HG03159 (cell line): ENCODE measurements at regions not wholly inside any gene's neighbourhood (a gene's known extent, or its start where the extent isn't known, plus 50 kb on each side); places are given as distances from the start of the nearest gene placed in this dataset.

Experiments used
- ATAC-seq: cut with Tn5 transposase; IDR thresholded peaks from one replicate; pipeline ENCODE4 v1.9.1; 2021; ENCODE audit warnings: mild to moderate bottlenecking, moderate library complexity; ENCODE audit not compliant: unreplicated experiment

DNA sequence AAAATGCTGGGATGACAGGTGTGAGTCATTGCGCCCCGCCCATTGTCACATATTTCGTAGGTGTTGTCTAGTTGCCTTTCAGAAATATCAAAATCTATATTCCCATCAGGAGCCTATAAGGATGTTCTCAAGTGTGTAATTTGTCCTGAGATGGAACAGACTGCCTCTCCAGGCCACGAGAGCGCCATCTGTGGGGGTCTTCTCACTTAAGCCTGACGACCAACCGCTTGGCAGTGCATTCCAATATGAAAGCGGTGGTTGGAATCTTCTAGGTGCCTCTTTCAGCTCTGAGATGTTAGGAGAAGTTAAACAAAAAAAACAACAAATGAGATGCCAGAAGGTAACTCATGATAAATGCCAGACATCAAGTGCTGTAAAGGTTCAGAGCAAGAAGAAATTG is 488.5 kb downstream of the QKI start:
- ATAC-seq, result no peak

DNA sequence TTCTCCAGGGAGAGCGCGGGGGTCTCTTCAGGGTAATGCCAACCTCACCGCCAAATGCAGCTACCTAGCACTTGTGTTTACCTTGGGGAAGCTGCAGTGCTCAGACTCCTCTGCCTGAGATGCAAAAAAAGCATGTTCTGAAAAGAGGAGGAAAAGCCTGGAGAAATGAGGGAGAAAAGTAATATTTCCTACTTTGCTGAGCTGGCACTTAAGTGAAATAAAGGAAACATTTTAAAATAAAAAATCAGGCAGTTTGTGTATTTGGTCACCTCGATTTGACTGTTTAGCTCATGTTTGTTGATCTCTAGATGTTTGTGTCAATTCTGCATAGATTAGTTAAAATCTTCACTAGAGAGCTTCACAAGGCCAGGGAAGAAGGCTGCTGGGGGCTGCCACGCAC is 487.2 kb downstream of the QKI start:
- no peak for ATAC-seq

DNA sequence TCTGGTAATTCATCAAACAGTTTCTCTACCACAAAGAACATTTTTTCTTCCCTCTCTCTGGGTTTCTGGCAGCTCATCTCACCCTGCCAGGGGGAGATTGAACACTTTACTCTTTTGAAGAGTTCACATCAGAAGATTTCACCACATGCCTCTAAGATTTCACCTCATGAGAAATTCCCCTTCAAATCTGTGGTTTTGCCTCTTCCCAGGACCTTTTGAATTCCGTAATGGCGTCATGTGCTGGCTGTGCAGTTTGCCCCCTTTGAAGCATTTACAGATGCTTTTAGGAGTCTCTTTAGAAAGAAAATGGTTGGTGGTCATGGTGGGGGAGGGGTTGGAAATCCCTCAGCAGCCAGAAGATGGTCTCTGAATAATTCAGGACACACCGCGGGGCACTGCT is 486.1 kb downstream of the QKI start:
- no peak for ATAC-seq

DNA sequence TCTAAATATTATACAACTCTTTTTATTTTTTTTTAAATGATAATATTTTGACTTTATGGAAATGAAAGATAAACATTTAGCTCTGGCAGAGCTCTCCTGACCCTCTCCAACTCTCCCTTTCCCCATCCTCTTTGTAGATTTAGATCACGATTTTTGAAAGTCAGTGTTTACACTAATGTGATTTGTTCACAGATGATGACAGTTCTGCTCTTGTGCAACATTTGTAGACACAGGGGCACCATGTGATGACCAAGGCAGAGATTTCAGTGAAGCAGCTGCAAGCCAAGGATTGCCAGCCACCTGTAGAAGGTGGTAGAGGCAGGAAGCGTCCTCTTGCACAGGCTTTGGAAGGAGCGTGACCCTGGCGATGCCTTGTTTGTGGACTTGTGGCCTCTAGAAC is 483.2 kb downstream of the QKI start:
- ATAC-seq, result no peak

DNA sequence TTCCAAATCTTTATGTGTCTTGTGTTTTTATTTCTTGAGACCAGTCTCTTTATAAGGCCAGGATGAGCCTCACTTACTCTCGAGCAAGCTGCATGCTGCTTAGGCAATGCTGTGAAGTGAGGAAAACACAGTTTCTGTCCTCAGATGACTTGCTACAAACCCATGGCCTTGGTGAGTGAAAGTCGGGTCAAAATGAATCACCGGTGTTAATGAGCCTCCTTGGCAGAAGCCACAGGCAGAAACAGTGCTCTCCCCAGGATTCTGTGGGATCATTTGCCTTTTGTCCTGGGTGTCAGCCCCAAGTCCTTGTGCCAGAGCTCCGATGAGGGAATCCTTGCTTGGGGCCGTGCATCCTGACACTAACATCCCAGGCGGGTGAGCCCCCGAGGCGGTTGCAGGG is 482.5 kb downstream of the QKI start:
- ATAC-seq, result no peak

DNA sequence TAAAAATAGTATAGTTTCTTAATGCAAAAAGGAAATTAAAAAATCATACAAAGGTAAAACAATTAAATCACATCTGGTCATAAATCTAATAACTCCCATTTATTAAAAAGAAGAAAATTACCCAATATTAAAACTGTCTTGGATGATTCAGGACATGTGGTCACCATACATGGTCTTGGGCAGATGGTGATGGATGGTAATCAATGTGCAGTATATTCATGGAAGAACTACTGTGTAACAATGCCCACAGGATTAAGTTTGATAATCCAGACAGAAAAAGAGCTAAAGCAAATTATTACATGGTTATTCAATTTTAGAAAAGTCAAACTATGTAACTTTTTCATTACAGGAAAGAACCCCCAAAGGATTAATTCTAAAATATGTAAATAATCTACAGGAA is 480.6 kb downstream of the QKI start:
- ATAC-seq, result no peak

DNA sequence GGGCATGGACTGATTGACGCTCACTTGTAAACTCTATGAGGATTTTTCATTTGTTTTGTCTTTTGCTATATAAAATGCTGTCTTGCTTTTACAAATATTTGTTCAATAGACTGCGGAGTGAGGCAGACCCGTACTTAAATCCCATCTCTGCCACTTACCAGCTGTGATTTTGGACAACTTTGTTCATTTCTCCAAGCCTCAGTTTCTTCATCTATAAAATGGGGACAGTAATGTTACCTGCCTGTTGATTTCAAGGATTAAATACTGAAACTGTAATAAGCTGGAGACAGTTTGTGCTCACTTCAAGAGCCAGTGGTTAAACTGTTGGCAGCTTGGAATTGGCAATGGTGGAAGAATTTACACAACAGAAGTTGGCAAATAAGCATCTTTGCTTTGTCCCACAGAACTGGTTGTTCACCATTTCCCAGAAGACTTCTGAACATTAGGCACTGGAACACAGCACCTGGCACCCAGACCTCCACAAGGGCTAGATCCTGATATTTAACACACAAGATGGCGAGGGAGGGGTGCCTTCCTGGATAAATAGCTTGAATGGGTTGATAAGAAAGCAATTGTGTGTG is 479.2 kb downstream of the QKI start:
- ATAC-seq, result no peak

DNA sequence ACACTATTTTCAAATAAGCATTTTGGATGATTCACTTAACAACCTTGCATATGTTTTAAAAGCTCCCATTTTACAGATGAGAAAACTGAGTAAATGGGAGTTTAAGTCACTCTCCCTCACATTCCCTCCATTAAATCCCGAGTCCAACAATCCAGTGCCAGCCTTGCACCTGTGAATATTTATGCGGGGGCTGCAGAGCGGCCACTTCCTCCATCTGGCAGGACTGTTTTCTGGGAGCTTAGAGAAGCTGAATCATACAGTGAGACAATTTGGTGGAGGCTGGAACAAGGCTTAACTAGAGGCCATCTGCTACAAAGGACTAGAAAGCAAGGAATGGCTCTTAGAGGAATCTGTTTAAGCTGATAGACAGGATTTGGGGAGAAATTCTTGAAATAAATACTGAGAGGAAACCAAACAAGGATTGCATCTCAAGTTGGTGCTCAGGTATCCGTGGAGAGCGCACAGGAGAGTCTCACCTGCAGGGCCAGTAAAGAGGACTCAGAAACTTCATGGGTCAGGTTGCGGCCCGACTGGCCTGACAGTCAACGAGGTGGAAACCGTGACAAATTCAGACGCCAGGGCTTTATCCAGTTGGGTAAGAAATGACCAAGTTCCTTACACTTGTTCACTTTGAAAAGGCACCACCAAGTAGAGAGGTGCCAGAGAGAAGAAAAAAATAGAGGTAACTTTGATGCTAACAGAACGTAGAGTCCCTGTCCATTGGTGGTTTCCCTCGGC is 478.5 kb downstream of the QKI start:
- ATAC-seq, result no peak

DNA sequence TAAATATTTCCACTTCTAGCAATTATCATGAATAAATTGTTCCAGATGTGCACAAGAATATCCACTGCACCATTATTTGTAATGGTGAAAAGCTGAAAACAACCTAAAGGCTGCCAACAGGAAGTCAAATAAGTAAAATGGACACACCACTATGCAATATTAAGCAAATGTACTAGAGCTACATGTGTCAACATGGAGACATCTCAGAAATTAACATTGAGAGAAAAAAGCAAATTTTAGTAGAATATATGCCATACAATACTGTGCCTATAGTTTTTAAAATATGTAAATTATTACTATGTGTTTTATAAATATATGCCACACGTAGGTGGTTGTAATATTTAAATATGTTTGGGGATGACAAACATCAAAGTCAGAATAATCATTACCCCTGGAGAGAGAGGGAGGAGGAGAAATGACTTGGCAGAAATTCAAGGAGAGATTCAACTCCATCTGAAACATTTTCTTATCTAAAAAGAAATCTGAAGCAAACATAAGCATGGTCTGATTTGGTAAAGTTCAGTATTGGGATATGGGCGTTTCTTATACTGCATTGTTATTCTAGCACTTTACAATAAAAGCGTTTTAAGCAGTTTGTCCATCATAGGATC is 475.5 kb downstream of the QKI start:
- no peak for ATAC-seq

DNA sequence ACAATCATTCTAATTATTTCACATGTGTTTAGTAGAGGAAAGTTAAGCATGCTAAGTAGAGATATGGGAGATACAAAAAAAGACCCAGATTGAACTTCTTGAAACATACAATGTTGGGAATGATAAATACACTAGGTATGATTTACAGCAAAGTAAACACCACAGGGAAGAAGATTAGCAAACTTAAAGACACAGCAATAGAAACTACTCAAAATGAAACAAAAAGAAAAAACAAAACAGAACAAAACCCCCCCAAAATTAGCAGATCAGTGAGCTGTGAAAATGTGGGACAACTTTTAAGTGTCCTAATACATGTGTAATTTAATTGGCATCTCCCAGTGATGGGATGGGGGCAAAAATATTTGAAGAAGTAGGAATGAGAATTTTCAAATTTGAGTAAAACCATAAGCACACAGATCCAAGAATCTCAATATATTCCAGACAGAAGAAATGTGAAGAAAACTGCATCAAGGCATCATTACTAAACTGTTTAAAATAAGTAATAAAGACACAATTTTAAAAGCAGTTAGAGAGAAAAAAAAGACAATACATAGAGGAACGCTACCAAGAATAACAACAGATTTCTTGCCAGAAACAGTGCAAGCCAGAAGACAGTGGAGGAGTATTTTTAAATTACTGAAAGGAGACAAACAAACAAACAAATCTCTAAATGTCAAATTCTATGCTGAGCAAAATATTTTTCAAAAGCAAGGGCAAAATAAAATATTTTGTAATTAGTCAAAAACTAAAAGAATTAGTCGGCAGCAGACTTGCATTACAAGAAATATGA is 473.7 kb downstream of the QKI start:
- ATAC-seq, result no peak

DNA sequence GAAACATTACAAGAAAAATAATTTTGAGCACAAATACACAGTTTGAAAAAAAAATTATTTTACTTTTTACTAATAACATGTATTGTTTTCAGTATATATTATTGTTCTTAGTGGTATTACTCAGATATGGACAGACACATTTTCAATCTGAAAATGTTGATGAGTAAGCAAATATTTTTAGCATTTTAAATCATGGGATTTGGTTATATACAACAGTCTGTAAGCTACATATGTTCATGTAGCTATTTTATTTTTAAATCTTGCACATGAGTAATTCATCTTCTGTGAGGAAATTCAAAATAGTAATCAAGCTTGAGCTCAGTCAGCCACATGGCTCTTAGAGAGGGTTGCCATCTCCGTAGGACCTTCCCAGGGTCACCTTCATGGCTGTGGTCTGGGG is 471.9 kb downstream of the QKI start:
- ATAC-seq, result no peak

DNA sequence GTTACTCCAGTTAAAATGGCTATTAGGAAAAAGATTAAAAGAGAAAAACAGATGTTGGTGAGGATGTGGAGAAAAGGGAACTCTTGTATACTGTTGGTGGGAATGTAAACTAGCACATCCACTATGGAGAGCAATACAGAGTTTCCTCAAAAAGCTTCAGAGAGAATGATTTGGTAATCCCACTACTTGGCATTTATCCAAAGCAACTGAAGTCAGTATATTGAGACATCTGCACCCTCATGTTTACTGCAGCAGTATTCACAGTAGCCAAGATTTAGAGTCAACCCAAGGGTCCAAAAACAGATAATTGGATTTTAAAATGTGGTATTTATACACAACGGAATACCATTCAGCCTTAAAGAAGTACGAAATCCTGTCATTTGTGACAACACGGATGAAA is 469.5 kb downstream of the QKI start:
- ATAC-seq, result no peak

DNA sequence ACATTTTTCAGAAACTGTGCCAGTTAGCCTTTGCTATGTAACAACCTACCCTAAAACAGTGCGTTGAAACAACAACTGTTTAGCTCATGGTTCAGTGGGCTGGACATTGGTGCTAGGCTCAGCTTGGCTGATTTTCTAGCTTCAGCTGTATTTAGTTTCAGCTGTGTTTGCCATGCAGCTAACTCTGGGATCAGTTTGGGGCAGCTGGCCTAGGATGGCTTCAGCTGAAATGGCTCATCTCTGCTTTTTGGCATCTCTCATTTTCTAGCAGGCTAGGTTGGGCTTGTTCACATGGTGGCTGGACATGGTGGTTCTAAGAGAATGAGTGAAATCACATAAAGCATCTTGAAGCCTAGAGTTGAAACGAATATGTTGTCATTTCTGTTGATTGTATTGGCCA is 464.2 kb downstream of the QKI start:
- ATAC-seq, result no peak

DNA sequence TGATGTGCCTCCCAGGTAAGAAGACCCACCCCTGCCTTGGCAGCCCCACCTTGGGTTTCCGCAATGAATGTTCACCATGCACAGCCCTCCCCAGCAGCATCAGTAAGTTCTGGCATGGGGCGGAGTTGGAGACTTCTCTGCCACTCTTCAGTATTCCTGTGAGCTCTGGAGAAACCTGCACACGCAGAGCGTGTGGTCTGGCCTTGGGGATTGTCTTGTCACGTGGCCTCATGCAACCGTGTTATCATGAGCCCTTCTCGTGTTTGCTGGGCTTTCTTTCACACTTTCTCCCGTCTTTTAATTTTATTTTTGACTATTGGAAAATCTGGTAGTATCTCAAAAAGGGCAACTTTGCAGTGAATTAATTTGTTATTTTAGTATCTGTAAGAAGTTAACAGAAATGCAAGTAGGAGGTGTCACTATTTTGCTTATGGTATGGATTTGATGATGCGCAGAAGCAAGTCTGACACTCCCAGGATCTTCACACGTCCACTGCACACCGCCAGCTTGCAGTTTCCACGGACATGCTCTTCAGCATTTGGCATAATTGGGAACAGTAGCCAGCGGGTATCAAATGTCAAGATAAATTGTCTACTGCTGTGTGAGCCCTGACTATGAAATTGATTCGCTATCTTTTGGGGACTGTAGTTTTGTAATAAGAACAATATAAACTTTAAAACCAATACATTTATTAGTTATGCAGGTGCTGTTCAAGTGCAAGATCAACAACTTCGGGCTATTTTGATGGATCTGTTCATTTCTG is 463.5 kb downstream of the QKI start:
- no peak for ATAC-seq

DNA sequence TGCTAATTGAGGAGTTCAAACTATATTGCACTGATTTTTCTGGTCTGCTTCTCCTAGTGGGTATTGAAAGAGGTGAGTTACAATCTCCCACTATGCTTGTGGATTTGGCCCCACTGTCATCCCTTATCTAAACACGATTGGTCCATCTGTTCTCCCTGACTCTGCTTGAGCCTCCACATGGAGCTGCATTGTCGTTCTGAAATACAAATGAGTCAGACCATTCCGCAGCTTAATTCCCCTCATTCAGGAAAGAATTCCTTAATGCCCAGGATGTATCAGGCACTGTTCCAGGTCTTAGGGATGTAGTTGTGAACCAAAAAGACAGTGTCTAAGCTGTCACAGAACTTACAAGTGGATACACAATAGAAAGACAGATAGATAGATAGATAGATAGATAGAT is 461.9 kb downstream of the QKI start:
- no peak for ATAC-seq

DNA sequence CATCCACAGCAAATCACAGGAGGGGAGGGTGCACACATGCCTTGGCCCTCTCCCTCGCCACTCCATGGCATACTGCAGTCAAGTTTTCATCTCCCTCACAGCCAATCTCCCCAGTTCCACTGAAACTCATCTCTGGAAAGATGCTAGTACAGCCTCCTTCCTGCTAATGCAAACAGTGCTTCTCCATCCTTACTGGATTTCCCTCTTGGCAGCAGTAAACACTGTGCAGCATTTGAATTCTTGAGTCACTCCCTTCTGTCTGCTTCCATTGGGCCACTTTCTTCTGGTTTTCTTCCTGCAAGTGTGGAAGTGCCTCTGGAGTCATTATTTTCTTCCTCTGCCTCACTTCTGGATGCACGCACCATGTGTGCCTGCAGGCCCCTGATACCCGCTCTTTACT is 460.3 kb downstream of the QKI start:
- ATAC-seq, result no peak

DNA sequence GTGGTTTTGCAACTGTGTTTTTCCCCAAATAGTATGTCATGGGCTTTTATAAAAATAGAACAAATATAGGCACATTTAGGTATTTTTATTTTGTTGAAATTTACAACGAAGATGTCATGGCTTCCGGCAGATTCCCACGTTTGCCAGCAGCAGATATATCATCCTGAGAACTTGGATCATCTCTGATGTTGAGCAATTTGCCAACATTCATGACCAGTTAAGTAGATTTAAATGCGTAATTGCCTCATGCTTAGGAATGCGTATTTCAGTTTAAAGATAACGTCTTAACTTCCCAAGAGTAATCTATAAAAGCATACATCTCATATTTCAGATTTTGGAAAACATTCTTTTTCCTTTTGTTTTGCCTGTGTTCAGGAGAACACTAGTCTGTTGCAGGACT is 457.8 kb downstream of the QKI start:
- ATAC-seq, result no peak

DNA sequence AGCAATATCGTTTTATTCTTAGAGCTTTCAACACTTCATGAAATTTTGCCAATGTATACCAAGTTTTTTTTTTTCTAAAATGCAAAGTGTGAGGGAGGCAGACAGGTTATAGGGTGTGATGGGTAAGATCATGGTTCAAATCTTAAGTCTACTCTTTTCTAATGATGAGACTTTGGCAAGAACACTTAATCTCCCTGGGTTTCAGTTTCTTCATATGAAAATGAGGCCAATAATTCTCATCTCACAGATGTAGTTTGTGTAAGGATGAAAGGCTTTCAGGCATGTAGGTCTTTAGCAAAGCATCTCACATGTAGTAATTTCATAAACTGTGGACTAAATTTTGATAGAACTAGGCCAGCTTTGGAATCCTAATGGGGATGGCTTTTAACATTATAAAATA is 457.1 kb downstream of the QKI start:
- ATAC-seq, result no peak

DNA sequence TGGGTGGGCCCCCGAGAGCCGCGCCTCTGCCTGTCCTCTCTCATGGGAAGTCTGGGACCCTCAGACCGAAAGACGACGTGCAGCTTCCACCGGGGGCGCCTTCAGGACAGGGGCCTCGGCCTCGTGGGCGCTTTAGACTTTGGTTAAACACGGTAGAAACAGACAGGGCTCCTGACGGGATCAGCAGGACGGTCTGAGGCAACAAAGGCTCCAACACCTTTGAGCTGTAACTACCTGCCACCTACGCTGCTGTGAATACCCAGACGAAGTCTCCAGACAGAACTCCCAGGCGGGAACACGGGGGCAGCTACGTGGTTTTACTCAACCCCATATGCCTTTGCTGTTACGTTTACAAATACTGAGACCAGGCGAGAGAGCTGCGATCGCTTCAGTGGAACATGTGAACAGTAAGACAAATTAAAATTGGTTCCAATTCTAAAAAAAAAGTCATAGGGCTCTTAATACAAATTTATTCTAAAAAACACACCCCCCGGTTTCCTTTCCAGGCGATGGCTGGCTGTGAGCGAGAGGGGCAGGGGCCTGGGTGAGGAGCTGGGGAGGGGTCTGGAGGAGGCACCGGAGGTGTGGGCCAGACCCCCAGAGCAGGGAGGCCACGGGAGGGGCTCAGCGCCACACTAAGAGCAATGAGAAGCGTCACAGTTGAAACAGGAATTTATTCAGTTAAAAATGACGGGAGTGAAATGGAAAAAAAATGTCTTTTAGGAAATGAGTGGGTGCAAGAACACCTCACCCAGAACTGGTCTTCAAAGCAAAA is 453.2 kb downstream of the QKI start:
- ATAC-seq, result no peak

DNA sequence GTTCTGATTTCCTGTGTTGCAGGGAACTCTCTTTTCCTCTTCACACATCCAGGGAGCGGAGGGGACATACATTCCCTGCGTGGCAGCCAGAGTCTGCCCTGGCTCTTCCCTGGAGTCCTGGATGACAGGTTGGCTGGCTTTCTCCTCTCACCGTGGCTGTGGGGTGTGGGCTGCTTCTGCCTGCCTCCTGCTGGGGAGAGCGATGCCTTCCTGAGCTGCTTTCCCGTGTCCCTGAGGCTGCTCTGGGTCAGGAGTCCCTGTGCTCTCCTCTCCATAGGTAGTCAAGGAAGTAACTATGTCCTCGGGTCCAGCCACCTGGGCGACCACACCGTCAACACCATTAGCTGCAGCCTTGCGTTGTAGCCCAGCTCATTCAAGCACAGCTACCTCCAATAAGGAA is 451.7 kb downstream of the QKI start:
- ATAC-seq, result no peak
